ENCODE measurements at regions not wholly inside any gene's neighbourhood (a gene's known extent, or its start where the extent isn't known, plus 50 kb on each side); places are given as distances from the start of the nearest gene placed in this dataset.

DNA sequence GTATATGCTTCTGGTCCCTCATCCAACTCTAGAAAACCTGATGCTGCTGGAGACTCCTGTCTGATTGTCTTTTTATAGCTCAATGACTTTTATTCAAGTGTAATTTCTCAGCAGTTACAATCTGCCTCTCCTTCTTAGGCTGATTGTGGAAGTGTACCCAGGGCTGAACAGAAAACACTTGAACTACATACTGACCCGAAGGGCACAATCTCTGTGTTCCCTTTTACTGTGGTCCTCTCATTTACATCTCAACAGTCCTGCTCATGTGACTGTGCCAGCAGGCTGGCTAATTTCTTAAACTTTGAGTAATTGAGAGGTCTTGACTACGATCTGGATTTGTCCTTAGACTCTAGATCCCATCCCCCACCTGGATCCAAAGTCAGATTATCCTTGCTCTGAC is 863.4 kb downstream of the PDHA2 start:
- no peak for DNase-seq

- no peak for DNase-seq
These were observed 868.9 kb downstream of the PDHA2 start for GRCh38 chr4:96708766-96709165.

- DNase-seq, result no peak
These were observed 873.5 kb downstream of the PDHA2 start for GRCh38 chr4:96713271-96713850.

DNA sequence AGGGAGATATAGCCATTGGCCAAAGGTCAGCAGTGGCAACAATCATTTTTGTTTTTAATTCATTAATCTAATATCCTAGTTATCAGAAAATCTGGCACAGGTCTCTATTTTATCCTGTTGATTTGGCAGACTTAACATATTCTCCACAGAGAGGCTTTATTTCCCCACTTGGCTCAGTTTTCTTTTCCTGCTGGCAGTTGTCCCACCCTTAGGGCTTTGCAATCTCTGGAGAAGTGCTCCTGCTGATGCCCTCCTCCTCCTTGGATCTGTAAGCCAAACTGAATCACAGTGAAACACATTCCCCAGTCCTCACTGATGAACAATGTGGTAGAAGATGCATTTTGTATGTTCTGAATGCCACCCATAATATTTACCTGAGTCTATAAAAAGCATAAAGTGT is 889.7 kb downstream of the PDHA2 start:
- no peak for DNase-seq

GRCh38 chr4:96730432-96730831 is 890.5 kb downstream of the PDHA2 start:
- DNase-seq, result no peak

- no peak for DNase-seq
These were observed 896.5 kb downstream of the PDHA2 start for GRCh38 chr4:96736352-96736889.

DNA sequence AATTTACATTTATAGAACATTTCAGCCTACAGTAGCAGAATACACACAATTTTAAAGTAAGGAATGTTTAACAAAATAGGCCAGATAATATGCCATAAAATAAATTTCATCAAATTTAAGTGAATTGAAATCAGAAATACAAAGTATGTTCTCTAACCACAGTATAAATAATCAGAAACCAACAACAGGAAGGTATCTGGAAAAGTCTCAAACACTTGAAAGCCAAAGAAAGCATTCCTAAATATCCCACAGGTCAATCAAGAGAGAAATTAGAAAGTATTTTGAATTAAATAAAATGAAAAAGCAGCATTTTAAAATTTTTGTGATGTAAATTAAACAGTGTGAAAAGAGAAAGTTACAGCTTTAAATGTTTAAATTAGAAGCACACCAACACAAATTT is 899.2 kb downstream of the PDHA2 start:
- DNase-seq, result no peak

- DNase-seq, result no peak
These were observed 902.6 kb downstream of the PDHA2 start for GRCh38 chr4:96742332-96743014.

- DNase-seq, result no peak
These were observed 904.8 kb downstream of the PDHA2 start for GRCh38 chr4:96744676-96745075.

- no peak for DNase-seq
These were observed 913.3 kb downstream of the PDHA2 start for GRCh38 chr4:96753216-96753615.

DNA sequence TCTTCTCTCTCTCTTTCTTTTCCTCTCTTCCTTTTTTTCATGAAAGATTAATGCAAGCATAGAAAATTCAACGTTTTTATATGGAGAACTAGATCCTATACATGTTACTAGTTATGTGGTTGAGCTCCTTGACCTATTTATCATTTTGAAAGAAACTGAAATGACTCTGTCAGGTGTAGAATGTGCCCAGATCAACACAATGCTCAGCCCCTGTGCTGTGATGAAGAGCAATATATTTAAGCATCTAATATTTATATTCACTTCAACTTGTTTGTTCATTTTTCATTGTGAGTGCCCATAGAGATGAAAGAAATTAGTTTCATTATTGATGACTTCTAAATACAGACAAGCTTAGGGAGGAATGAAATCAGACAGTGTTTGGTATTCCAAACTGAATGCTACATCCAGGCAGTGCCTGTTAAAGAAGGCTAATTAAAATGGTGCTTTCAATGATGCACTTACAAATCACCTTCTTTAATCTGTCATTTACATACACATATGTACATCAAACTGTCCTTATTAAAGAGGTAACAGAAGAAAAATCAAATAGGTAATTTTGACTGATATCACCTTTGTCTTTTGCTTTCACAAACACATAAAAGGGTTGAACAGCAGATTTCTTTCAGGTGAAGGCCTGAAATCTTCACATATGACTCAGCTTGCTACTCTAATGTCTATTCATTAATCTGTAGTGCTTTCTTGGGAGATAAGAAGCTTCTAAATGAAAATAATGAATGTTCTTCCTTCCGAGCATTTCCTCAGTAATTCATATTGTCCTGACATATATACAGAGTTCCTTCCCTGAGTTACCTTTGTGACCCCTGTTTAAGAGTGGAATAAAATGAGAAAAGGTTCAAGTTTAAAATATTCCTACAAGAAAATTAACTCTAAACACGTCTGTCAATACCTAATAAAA is 915.9 kb downstream of the PDHA2 start:
- DNase-seq, result no peak

DNA sequence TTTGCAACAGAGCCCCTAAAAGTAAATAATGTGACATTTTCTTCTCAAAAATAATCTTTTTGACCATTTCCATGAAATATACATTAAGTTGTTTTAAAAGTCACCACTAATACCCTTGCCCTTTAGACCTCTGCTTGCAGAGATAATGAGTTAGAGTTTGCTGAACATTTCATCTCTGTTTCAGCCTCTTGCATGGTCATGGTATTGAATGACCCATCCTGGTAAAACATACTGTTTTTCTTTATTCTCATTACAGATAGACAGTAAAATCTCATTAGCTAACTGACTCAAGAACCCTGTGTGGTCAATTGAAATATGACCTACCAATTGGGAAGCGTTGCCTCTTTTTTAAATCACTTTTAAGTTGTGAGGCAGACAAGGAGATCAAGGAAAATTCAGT is 916.7 kb downstream of the PDHA2 start:
- DNase-seq, result no peak

DNA sequence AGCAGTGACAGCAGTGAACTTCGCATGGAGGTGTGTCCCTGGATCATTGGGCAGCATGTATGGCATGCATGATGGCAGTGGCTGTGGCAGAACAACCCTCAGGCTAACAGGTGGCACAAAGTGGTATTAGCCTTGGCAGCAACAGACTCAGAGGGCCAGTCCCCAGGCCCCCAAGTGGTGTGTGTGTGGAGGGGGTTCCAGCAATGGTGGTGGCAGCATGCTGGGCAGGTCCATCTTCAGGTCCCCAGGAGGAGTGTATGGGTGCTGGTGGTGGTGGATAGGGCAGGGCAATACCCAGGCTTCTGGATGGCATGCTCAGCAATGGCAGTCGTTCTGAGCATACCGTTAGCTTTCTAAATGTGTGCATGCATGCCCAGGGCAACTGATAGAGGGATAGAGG is 923.7 kb downstream of the PDHA2 start:
- DNase-seq, result no peak

- DNase-seq, result no peak
These were observed 926.5 kb downstream of the PDHA2 start for GRCh38 chr4:96766359-96766758.

DNA sequence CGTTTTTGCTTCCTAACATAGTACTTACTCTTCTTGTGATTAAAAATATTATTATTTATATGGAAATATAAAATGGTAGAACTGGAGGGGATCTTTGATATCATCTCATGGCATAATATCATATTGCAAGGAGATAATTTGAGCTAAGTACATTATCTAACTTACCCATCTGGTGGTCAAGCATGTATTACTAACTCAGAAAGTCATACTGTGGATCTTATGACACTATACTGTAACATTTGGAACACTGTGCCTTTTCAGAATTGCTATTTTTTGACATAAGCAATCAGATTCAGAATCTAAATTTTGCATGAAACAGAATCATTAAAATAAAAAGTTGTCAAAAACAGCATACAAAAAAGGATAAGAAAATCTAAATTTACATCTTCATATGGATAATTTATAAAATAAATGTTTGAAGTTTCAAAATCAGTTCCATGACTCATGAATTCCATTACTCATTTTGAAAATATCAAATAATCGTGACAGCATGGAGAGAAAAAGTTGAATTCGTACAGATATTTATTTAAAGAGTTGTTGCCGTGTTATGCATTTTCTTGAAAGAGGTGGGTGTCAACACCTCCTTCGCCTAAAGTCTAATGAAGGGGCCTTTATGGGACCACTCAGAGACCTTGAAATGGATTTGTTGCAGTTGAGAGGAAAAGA is 928.1 kb downstream of the PDHA2 start:
- no peak for DNase-seq

DNA sequence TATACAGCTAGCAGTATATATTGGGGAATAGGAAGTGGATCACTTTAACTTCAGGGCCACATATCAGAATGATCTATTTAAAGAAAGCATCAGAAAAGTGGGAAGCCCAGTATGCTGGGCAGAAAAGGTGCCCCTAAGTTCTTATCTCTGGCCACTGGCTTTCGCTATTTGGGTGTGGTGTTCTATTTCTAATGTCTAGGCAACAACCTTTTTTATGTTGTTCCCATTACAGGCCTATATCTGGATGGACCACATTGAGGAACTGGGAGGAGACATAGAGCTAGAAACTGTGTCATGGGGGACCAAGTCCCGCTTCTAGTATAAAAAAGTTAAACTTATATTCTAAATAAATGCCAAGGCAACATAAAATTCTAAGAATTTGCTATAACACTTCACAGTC is 935.6 kb downstream of the PDHA2 start:
- DNase-seq, result no peak

DNA sequence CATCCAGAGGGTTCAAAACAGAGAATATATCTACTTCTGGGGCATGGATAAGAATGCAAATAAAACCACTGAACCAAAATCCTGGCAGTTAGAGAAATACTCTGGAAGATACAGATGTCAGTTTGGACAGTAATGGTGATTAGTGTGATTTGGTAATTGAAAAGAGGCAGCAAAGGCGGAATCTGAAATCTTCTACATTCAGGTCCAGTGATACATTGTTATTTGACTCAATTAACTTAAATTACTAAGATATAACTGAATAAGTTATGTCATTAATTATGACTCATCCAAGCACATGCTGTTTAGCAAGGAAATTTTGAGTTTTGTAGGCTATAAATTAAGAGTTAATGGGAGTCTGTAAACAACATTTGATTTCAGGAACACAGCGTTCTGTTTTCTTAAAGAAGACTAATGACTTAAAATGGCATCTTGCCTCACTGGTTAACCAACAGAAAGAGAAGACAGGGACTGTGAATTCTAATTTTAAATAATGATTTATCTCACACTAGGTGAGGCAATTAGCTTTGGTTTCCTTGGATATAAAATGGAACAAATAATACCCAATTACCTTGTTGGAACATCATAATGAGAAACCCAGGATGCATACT is 937.1 kb downstream of the PDHA2 start:
- DNase-seq, result no peak

GRCh38 chr4:96784336-96784735 is 944.4 kb downstream of the PDHA2 start:
- no peak for DNase-seq

DNA sequence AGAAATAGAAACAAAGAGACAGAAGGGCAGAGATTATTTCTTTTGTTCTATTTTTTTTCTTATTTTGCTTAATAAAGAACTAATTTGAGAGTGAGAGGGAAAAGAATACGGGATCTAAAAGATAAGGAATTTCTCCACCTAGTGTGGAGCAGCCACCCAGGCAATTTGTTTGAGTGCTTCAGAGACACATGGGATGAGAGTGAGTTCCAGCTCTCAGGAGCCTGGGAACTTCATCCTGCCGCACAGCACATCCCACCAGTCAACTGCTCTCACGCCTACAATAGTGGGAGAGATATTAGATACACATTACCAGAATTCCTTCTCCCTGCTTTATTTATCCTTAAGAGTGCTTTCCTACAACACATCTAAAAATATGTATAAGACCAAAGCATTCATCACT is 946.4 kb downstream of the PDHA2 start:
- DNase-seq, result no peak

DNA sequence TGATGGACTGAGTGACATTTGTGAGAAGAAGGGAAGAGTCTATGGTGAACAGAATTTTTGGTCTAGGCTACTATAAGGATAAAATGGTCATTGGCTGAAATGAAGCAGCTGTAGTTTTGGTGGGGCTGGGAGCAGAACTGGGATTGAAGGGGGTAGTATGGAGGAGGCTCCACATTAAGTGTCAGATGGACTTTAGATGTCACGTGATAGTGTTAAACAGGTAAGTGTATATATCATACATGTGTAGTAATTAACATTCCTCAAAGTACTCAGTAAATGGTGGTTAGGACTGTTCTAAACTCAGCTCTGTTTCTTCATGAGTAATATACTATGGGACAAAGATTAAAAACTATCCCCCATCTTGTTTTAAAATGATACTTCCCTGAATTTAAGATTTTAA is 947.9 kb downstream of the PDHA2 start:
- no peak for DNase-seq

- DNase-seq, result no peak
These were observed 969.7 kb downstream of the PDHA2 start for GRCh38 chr4:96809563-96809962.

DNA sequence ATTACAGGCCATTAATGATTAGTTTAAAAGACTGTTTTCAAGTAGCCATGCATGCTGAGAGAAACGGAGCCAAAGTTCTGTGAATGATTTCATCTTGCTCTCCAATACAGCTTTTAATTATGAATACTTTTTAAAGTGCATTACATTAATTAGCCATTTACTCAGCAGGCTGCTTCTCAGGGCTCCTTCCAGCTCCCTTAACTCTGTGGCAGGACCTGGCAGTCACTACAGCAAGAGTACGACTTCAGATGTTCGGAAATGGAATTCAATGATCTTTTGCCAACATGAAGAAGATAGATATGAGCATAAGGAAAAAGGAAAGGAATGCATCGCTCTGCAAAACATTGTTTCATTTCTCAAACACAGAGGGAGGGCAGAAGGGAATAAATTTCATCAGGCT is 987.2 kb downstream of the PDHA2 start:
- no peak for DNase-seq

DNA sequence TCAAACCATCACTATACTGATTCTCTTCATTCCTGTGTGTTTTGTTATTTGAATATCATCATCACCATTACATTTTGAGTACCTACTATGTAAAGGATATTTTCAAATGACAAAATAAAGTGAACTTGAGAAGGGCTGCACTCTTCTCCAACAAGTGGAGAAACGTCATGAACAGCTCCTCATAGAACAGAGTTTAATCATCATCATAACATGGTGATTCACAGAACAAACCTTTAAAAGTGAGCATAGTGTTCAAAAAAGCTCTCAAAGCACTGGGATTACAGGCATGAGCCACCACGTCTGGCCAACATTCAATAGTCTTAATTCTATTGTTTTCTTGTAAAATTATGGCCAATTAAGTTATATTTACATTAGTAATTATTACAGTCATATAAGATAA is 993.9 kb downstream of the PDHA2 start:
- DNase-seq, result no peak

All from midbrain (tissue), 1 donor.